ENCODE measurements at regions not wholly inside any gene's neighbourhood (a gene's known extent, or its start where the extent isn't known, plus 50 kb on each side); places are given as distances from the start of the nearest gene placed in this dataset.

DNA sequence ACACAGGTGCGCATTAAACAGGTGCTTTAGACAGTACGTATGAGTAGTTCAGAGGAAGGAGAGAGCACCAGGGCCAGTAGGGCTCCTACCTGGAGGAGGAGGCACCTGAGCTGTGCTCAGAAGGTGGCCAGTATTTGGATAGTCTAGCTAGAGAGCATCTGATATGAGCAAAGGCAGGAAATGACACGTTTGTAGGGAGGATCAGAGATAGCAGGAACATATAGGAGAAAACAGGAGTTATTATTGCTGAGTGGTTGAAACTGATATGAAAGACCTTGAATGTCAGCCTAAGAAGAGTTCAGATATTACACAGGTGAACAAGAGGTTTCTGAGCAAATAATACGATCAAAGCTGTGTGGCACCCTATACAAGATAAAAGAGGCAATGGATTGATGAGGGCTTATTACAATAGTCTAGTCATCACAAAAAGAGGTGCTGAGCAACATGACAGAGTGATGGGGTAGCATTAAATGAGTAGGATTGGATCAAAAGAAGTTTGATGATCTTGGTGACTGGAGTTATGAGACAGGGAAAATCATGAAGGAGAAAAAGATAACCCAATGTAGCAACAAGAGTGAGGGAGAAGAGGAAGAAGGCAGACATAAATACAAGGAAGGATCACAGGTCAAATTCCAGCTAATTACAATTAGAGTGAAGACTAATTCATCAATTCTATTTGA is 69.8 kb upstream of the HIVEP1 start (continued):
- TF ChIP-seq, protein P1, sequence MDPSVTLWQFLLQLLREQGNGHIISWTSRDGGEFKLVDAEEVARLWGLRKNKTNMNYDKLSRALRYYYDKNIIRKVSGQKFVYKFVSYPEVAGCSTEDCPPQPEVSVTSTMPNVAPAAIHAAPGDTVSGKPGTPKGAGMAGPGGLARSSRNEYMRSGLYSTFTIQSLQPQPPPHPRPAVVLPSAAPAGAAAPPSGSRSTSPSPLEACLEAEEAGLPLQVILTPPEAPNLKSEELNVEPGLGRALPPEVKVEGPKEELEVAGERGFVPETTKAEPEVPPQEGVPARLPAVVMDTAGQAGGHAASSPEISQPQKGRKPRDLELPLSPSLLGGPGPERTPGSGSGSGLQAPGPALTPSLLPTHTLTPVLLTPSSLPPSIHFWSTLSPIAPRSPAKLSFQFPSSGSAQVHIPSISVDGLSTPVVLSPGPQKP (CRISPR knock-in tag; IDR thresholded peaks at IDR 0.05), result no peak
- no peak for TF ChIP-seq TSC22D4 (tag; IDR thresholded peaks at IDR 0.05)
- TF ChIP-seq, protein P2, sequence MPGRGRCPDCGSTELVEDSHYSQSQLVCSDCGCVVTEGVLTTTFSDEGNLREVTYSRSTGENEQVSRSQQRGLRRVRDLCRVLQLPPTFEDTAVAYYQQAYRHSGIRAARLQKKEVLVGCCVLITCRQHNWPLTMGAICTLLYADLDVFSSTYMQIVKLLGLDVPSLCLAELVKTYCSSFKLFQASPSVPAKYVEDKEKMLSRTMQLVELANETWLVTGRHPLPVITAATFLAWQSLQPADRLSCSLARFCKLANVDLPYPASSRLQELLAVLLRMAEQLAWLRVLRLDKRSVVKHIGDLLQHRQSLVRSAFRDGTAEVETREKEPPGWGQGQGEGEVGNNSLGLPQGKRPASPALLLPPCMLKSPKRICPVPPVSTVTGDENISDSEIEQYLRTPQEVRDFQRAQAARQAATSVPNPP (IDR thresholded peaks at IDR 0.05; ENCODE audit: borderline replicate concordance, insufficient read depth, insufficient read length), result no peak
- TF ChIP-seq HOXB6 (CRISPR knock-in tag; IDR thresholded peaks at IDR 0.05; ENCODE audit: borderline replicate concordance), result no peak
- no peak for TF ChIP-seq EWSR1 (IDR thresholded peaks at IDR 0.05; ENCODE audit: borderline replicate concordance, low read depth, partially characterized antibody)
- TF ChIP-seq, protein P3, sequence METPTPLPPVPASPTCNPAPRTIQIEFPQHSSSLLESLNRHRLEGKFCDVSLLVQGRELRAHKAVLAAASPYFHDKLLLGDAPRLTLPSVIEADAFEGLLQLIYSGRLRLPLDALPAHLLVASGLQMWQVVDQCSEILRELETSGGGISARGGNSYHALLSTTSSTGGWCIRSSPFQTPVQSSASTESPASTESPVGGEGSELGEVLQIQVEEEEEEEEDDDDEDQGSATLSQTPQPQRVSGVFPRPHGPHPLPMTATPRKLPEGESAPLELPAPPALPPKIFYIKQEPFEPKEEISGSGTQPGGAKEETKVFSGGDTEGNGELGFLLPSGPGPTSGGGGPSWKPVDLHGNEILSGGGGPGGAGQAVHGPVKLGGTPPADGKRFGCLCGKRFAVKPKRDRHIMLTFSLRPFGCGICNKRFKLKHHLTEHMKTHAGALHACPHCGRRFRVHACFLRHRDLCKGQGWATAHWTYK (CRISPR knock-in tag; IDR thresholded peaks at IDR 0.05), result no peak
- TF ChIP-seq DPF2 (IDR thresholded peaks at IDR 0.05), result peak; percentile 79
- no peak for TF ChIP-seq MCM5 (IDR thresholded peaks at IDR 0.05; ENCODE audit: low read depth)
- TF ChIP-seq ZEB2 (IDR thresholded peaks at IDR 0.05), result peak; percentile 45; the same call in 1 of the 2 replicates
- TF ChIP-seq, protein P4, sequence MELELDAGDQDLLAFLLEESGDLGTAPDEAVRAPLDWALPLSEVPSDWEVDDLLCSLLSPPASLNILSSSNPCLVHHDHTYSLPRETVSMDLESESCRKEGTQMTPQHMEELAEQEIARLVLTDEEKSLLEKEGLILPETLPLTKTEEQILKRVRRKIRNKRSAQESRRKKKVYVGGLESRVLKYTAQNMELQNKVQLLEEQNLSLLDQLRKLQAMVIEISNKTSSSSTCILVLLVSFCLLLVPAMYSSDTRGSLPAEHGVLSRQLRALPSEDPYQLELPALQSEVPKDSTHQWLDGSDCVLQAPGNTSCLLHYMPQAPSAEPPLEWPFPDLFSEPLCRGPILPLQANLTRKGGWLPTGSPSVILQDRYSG (tag; conservative IDR thresholded peaks at IDR 0.05; ENCODE audit: low read depth), result no peak
- TF ChIP-seq EP300 (IDR thresholded peaks at IDR 0.05; ENCODE audit: low read length), result peak; percentile 86; the same call in 1 of the 2 replicates
- no peak for TF ChIP-seq POLR3A (IDR thresholded peaks at IDR 0.05; ENCODE audit: borderline replicate concordance, extremely low read depth, insufficient read depth, insufficient read length)
- no peak for TF ChIP-seq PTRF (tag; IDR thresholded peaks at IDR 0.05)
- TF ChIP-seq, protein P5, sequence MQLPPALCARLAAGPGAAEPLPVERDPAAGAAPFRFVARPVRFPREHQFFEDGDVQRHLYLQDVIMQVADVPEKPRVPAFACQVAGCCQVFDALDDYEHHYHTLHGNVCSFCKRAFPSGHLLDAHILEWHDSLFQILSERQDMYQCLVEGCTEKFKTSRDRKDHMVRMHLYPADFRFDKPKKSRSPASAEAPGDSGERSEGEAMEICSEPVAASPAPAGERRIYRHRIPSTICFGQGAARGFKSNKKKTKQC (CRISPR knock-in tag; IDR thresholded peaks at IDR 0.05), result no peak
- no peak for TF ChIP-seq PML (IDR thresholded peaks at IDR 0.05; ENCODE audit: low read length)
- TF ChIP-seq ARID1B (IDR thresholded peaks at IDR 0.05), result peak; percentile 82
- TF ChIP-seq TCF3 (CRISPR knock-in tag; IDR thresholded peaks at IDR 0.05), result peak; percentile 73
- no peak for TF ChIP-seq ZNF274 (IDR thresholded peaks at IDR 0.05; ENCODE audit: borderline replicate concordance, low read depth, low read length)
- no peak for TF ChIP-seq NR3C1 (CRISPR knock-in tag; IDR thresholded peaks at IDR 0.05)
- no peak for TF ChIP-seq NRF1 (conservative IDR thresholded peaks at IDR 0.05 in 1 of 2, IDR thresholded peaks at IDR 0.05 in 1 of 2)
- TF ChIP-seq LEF1 (IDR thresholded peaks at IDR 0.05), result peak; percentile 52; the same call in 1 of the 2 replicates
- peak in 1 of 2 experiments; percentile 56 for TF ChIP-seq NCOA2 (IDR thresholded peaks at IDR 0.05; ENCODE audit: partially characterized antibody in 2 of 2)
- TF ChIP-seq FOXM1 (IDR thresholded peaks at IDR 0.05; ENCODE audit: low read depth), result peak; percentile 20; the same call in 1 of the 2 replicates
- TF ChIP-seq FOXM1 (CRISPR knock-in tag; IDR thresholded peaks at IDR 0.05; ENCODE audit: low read depth), result no peak
- TF ChIP-seq ZC3H11A (IDR thresholded peaks at IDR 0.05; ENCODE audit: low read depth, low read length), result no peak
- TF ChIP-seq PHF20 (IDR thresholded peaks at IDR 0.05; ENCODE audit: partially characterized antibody), result no peak

Measured in K562 (cell line).